H9 (cell line): ENCODE measurements at regions not wholly inside any gene's neighbourhood (a gene's known extent, or its start where the extent isn't known, plus 50 kb on each side); places are given as distances from the start of the nearest gene placed in this dataset.

Experiments
- DNase-seq: peaks from one replicate; pipeline ENCODE4 v3.0.0-alpha.2; 2017
- H2AFZ ChIP-seq: one replicate; pipeline ENCODE4 v1.6.1; 2013; ENCODE audit warnings: mild to moderate bottlenecking, low read length, control low read depth, moderate library complexity
- H2AK5ac ChIP-seq: 2 replicates; pipeline ENCODE4 v1.6.1; 2013; ENCODE audit warnings: low read length, control low read depth, mixed read lengths; ENCODE audit not compliant: insufficient read length
- H2BK120ac ChIP-seq: one replicate; pipeline ENCODE4 v1.6.1; 2013; ENCODE audit warnings: low read depth, mild to moderate bottlenecking, low read length, control low read depth, inconsistent platforms; ENCODE audit not compliant: poor library complexity, severe bottlenecking
- H2BK12ac ChIP-seq: 2 replicates; pipeline ENCODE4 v1.6.1; 2013; ENCODE audit warnings: low read length, control low read depth, mixed read lengths, low read depth; ENCODE audit not compliant: insufficient read length
- H2BK15ac ChIP-seq: 2 replicates; pipeline ENCODE4 v1.6.1; 2013; ENCODE audit warnings: low read depth, low read length, control low read depth
- H2BK20ac ChIP-seq: one replicate; pipeline ENCODE4 v1.6.1; 2013; ENCODE audit warnings: low read depth, mild to moderate bottlenecking, low read length, control low read depth, inconsistent platforms; ENCODE audit not compliant: poor library complexity, severe bottlenecking
- H2BK5ac ChIP-seq: 2 replicates; pipeline ENCODE4 v1.6.1; 2013; ENCODE audit warnings: low read length, control low read depth, mixed read lengths; ENCODE audit not compliant: insufficient read length
- H3K14ac ChIP-seq: 2 replicates; pipeline ENCODE4 v1.6.1; 2013; ENCODE audit warnings: low read length, control low read depth; ENCODE audit not compliant: insufficient read depth
- H3K18ac ChIP-seq: 2 replicates; pipeline ENCODE4 v1.6.1; 2013; ENCODE audit warnings: low read depth, mild to moderate bottlenecking, mixed read lengths, low read length, control low read depth; ENCODE audit not compliant: insufficient read length
- H3K23ac ChIP-seq: 2 replicates; pipeline ENCODE4 v1.6.1; 2013; ENCODE audit warnings: low read length, control low read depth, mixed read lengths, low read depth; ENCODE audit not compliant: insufficient read length
- H3K23me2 ChIP-seq: 2 replicates; pipeline ENCODE4 v1.6.1; 2013; ENCODE audit warnings: low read depth, mild to moderate bottlenecking, mixed read lengths, low read length, control low read depth; ENCODE audit not compliant: insufficient read length, poor library complexity, severe bottlenecking
- H3K27ac ChIP-seq: 2 replicates; pipeline ENCODE4 v1.5.1; 2013; ENCODE audit warnings: low read length, control low read depth, mixed read lengths, low read depth; ENCODE audit not compliant: insufficient read length
- H3K27me3 ChIP-seq: 2 replicates; pipeline ENCODE4 v1.6.1; 2013; ENCODE audit warnings: low read length, control low read depth, inconsistent platforms; ENCODE audit not compliant: insufficient read depth
- H3K4ac ChIP-seq: 2 replicates; pipeline ENCODE4 v1.6.1; 2013; ENCODE audit warnings: low read depth, mild to moderate bottlenecking, control low read depth, inconsistent platforms, low read length, moderate library complexity
- H3K4me1 ChIP-seq: 2 replicates; pipeline ENCODE4 v1.6.1; 2013; ENCODE audit warnings: low read length, control low read depth, inconsistent platforms; ENCODE audit not compliant: insufficient read depth
- H3K4me2 ChIP-seq: 2 replicates; pipeline ENCODE4 v1.6.1; 2013; ENCODE audit warnings: low read length, control low read depth, mixed read lengths; ENCODE audit not compliant: insufficient read length, insufficient read depth
- H3K56ac ChIP-seq: 2 replicates; pipeline ENCODE4 v1.6.1; 2013; ENCODE audit warnings: low read depth, mild to moderate bottlenecking, mixed read lengths, low read length, control low read depth; ENCODE audit not compliant: insufficient read length
- H3K79me1 ChIP-seq: 2 replicates; pipeline ENCODE4 v1.6.1; 2013; ENCODE audit warnings: low read depth, mild to moderate bottlenecking, moderate library complexity, low read length, control low read depth, inconsistent platforms; ENCODE audit not compliant: insufficient read depth, poor library complexity, severe bottlenecking
- H3K79me2 ChIP-seq: 2 replicates; pipeline ENCODE4 v1.6.1; 2013; ENCODE audit warnings: low read length, control low read depth, inconsistent platforms; ENCODE audit not compliant: insufficient read depth
- H3K9ac ChIP-seq: 2 replicates; pipeline ENCODE4 v1.6.1; 2013; ENCODE audit warnings: low read length, control low read depth, mixed read lengths; ENCODE audit not compliant: insufficient read length; ENCODE audit errors: extremely low read depth
- H3K9me3 ChIP-seq: one replicate; pipeline ENCODE4 v1.6.1; 2013; ENCODE audit warnings: low read depth, low read length, inconsistent platforms; ENCODE audit not compliant: control insufficient read depth
- H3T11ph ChIP-seq: one replicate; pipeline ENCODE4 v1.6.1; 2013; ENCODE audit warnings: mild to moderate bottlenecking, low read length, control low read depth, inconsistent platforms
- H4K20me1 ChIP-seq: one replicate; pipeline ENCODE4 v1.6.1; 2013; ENCODE audit not compliant: control insufficient read depth, insufficient read length, insufficient read depth
- H4K5ac ChIP-seq: 2 replicates; pipeline ENCODE4 v1.6.1; 2013; ENCODE audit warnings: low read depth, mild to moderate bottlenecking, mixed read lengths, low read length, control low read depth; ENCODE audit not compliant: insufficient read length
- H4K8ac ChIP-seq: replicated peaks from 2 replicates; pipeline ENCODE4 v1.6.1; 2013; ENCODE audit warnings: low read length, control low read depth, mixed read lengths, low read depth; ENCODE audit not compliant: insufficient read length
- H4K91ac ChIP-seq: 2 replicates; pipeline ENCODE4 v1.6.1; 2013; ENCODE audit warnings: low read depth, mild to moderate bottlenecking, moderate library complexity, mixed read lengths, low read length, control low read depth; ENCODE audit not compliant: insufficient read length
- H3K27ac Mint-ChIP-seq, 3 experiments: 2 replicates in 2 of 3; 3 replicates in 1 of 3; pipeline ENCODE4 v1.8.0; 2020 to 2021; ENCODE audit warnings: mixed read lengths in 3 of 3, mild to moderate bottlenecking in 1 of 3, moderate library complexity in 1 of 3
- H3K27me3 Mint-ChIP-seq: 2 replicates; pipeline ENCODE4 v1.8.0; 2021; ENCODE audit warnings: low read depth, mild to moderate bottlenecking, moderate library complexity, mixed read lengths
- H3K36me3 Mint-ChIP-seq, 3 experiments: 2 replicates in 2 of 3; 3 replicates in 1 of 3; pipeline ENCODE4 v1.8.0; 2020 to 2021; ENCODE audit warnings: low read depth in 3 of 3, mixed read lengths in 3 of 3; ENCODE audit not compliant: insufficient read depth in 1 of 3
- H3K4me1 Mint-ChIP-seq, 2 experiments: 2 replicates each; pipeline ENCODE4 v1.8.0; 2020; ENCODE audit warnings: mixed read lengths in 2 of 2
- H3K4me3 Mint-ChIP-seq, 2 experiments: 2 replicates in 1 of 2; 3 replicates in 1 of 2; pipeline ENCODE4 v1.8.0; 2020 to 2021; ENCODE audit warnings: mild to moderate bottlenecking in 2 of 2, mixed read lengths in 2 of 2, moderate library complexity in 1 of 2
- H3K9me3 Mint-ChIP-seq, 2 experiments: 2 replicates in 1 of 2; 3 replicates in 1 of 2; pipeline ENCODE4 v1.8.0; 2020; ENCODE audit warnings: mild to moderate bottlenecking in 2 of 2, mixed read lengths in 2 of 2, moderate library complexity in 1 of 2
- CTCF ChIP-seq: fragments of 200-600 bp; sonication (generic); conservative IDR thresholded peaks from 3 replicates; pipeline ENCODE4 v1.8.0; 2021; ENCODE audit warnings: antibody characterized with exemption, mild to moderate bottlenecking
- WGBS: extraction: QIAGEN DNeasy Blood & Tissue Kit; methylation state at CpG from one replicate; pipeline ENCODE4 v1.1.7; 2013; ENCODE audit warnings: missing lambda C conversion rate, low lambda C conversion rate, mixed read lengths; ENCODE audit not compliant: insufficient read length; ENCODE audit errors: extremely low coverage; 5-methylcytosine and 5-hydroxymethylcytosine counted together

GRCh38 chr4:162350331-162350730 lies 186.5 kb upstream of the FSTL5 start:
- H3K27ac Mint-ChIP-seq, result no peak overlapping the region
- no peak overlapping the region for H2AK5ac ChIP-seq
- WGBS, result no CpG with 5 or more reads among the region's 2 CpGs

More at GRCh38 chr4:162350331-162350730, 186.5 kb upstream of the FSTL5 start:
- no peaks in the 10 kb centered on the region for H3K4me1 Mint-ChIP-seq
- no peak for TF ChIP-seq CTCF
- no peak overlapping the region for H3K4me3 Mint-ChIP-seq
- no peaks in the 10 kb centered on the region for H3K9me3 Mint-ChIP-seq
- H4K8ac ChIP-seq, result no peak overlapping the region
- H2AFZ ChIP-seq, result no peak overlapping the region
- H3K14ac ChIP-seq, result no peak overlapping the region
- no peak overlapping the region for H4K5ac ChIP-seq
- no peak overlapping the region for H4K91ac ChIP-seq
- H2BK15ac ChIP-seq, result no peak overlapping the region
- no peak overlapping the region for H3K27ac ChIP-seq
- H4K20me1 ChIP-seq, result no peaks in the 10 kb centered on the region
- H2BK20ac ChIP-seq, result no peak overlapping the region
- H3K18ac ChIP-seq, result no peak overlapping the region
- no peaks in the 10 kb centered on the region for H3K27me3 Mint-ChIP-seq
- no peaks in the 10 kb centered on the region for H3K27me3 ChIP-seq
- no peak overlapping the region for H2BK12ac ChIP-seq
- H3K56ac ChIP-seq, result no peak overlapping the region
- H3K9ac ChIP-seq, result no peak overlapping the region
- no peaks in the 10 kb centered on the region for H3K36me3 Mint-ChIP-seq
- no peaks in the 10 kb centered on the region for H3K4me1 ChIP-seq
- H3T11ph ChIP-seq, result no peak overlapping the region
- DNase-seq, result no peak
- H2BK5ac ChIP-seq, result no peak overlapping the region
- H2BK120ac ChIP-seq, result no peak overlapping the region
- no peaks in the 10 kb centered on the region for H3K23me2 ChIP-seq
- no peak overlapping the region for H3K4ac ChIP-seq
- H3K9me3 ChIP-seq, result no peaks in the 10 kb centered on the region
- no peaks in the 10 kb centered on the region for H3K79me2 ChIP-seq
- H3K23ac ChIP-seq, result no peak overlapping the region
- H3K4me2 ChIP-seq, result no peak overlapping the region
- H3K79me1 ChIP-seq, result no peaks in the 10 kb centered on the region
